Inferior parietal cortex (tissue), 1 donor: ENCODE measurements at regions not wholly inside any gene's neighbourhood (a gene's known extent, or its start where the extent isn't known, plus 50 kb on each side); places are given as distances from the start of the nearest gene placed in this dataset.

Experiments
- DNase-seq: peaks from one replicate; pipeline ENCODE4 v3.0.0-alpha.2; 2016; ENCODE audit errors: extremely low spot score

GRCh38 chr2:23069923-23070322, 315.1 kb upstream of the KLHL29 start:
- no peak for DNase-seq

- no peak for DNase-seq
Observed at GRCh38 chr2:23073056-23073455, 311.9 kb upstream of the KLHL29 start.

- DNase-seq, result no peak
Observed at GRCh38 chr2:23073671-23074070, 311.3 kb upstream of the KLHL29 start.

GRCh38 chr2:23077596-23077995, 307.4 kb upstream of the KLHL29 start:
- DNase-seq, result no peak

- DNase-seq, result no peak
Observed at GRCh38 chr2:23078784-23079434, 306.1 kb upstream of the KLHL29 start.

- no peak for DNase-seq
Observed at GRCh38 chr2:23083966-23084365, 301.0 kb upstream of the KLHL29 start.

GRCh38 chr2:23091019-23091418, 294.0 kb upstream of the KLHL29 start:
- no peak for DNase-seq

- no peak for DNase-seq
Observed at GRCh38 chr2:23091900-23092299, 293.1 kb upstream of the KLHL29 start.

GRCh38 chr2:23092831-23093230, 292.1 kb upstream of the KLHL29 start:
- DNase-seq, result no peak

- no peak for DNase-seq
Observed at GRCh38 chr2:23093513-23093912, 291.5 kb upstream of the KLHL29 start.

- DNase-seq, result no peak
Observed at GRCh38 chr2:23096906-23097602, 287.9 kb upstream of the KLHL29 start.

GRCh38 chr2:23100406-23100805, 284.6 kb upstream of the KLHL29 start:
- no peak for DNase-seq

- DNase-seq, result no peak
Observed at GRCh38 chr2:23106242-23106785, 278.7 kb upstream of the KLHL29 start.

- no peak for DNase-seq
Observed at GRCh38 chr2:23107327-23107941, 277.5 kb upstream of the KLHL29 start.

GRCh38 chr2:23111263-23111662, 273.7 kb upstream of the KLHL29 start:
- no peak for DNase-seq

GRCh38 chr2:23112517-23112916, 272.5 kb upstream of the KLHL29 start:
- no peak for DNase-seq

- DNase-seq, result no peak
Observed at GRCh38 chr2:23114299-23114698, 270.7 kb upstream of the KLHL29 start.

GRCh38 chr2:23118313-23118712, 266.7 kb upstream of the KLHL29 start:
- no peak for DNase-seq

- DNase-seq, result no peak
Observed at GRCh38 chr2:23118894-23119293, 266.1 kb upstream of the KLHL29 start.

- DNase-seq, result no peak
Observed at GRCh38 chr2:23120161-23120560, 264.8 kb upstream of the KLHL29 start.

- no peak for DNase-seq
Observed at GRCh38 chr2:23121968-23122648, 262.9 kb upstream of the KLHL29 start.

GRCh38 chr2:23122681-23123215, 262.2 kb upstream of the KLHL29 start:
- DNase-seq, result no peak
